ENCODE measurements at regions not wholly inside any gene's neighbourhood (a gene's known extent, or its start where the extent isn't known, plus 50 kb on each side); places are given as distances from the start of the nearest gene placed in this dataset.

DNA sequence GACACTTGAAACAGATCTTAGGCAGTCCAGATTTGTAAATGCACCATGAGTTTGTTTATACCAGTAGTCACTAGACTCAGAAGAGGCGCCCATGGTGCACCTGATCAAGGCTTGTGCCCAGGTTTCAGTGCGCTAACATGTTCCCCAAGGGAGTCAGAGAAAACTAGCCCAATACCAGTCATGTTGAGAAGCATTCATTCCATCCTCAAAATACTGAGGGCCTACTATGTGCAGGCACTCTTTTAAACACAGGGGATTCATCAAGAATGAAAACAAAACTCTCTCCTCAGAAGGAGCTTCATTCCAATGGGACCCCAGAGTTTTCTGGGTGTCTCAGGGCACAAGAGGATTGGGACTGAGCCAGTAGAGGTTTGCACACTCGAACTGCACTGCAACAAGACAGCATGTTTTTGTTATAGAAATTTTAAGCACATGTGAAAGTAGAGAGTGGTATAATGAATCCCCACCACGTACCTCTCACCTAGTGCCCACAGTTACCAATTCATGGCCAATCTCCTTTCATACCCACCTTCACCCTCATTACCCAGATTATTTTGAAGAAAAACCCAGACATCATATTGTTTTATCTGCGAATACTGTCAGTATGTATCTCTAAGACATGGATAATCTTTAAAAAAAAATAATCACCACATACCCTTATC, 55.0 kb upstream of the ARID5B start:
- H3K27ac ChIP-seq (ENCODE audit: control insufficient read depth, insufficient read depth, low read length) = no peak overlapping the region
- H4K20me1 ChIP-seq (ENCODE audit: control insufficient read depth, extremely low read depth, insufficient read depth, low read length) = no peaks in the 10 kb centered on the region
- no peak overlapping the region for H3K4me2 ChIP-seq (ENCODE audit: control insufficient read depth, extremely low read depth, insufficient read depth, low read depth, low read length)
- H3K9me3 ChIP-seq (ENCODE audit: control insufficient read depth, low read depth, low read length) = no peaks in the 10 kb centered on the region
- no peaks in the 10 kb centered on the region for H3K27me3 ChIP-seq (ENCODE audit: control insufficient read depth, extremely low read depth, insufficient read depth, low read length)
- no peaks in the 10 kb centered on the region for H3K9me1 ChIP-seq (ENCODE audit: control insufficient read depth, extremely low read depth, insufficient read depth, low read length)
- dilution Hi-C loops (cut with MboI; ENCODE audit: extremely low pct_ligation_motif_present, low sequenced_read_pairs) = no loop called here
- H3K36me3 ChIP-seq (ENCODE audit: control insufficient read depth in 2 of 2, extremely low read depth in 1 of 2, insufficient read depth in 2 of 2, low read length in 2 of 2) = no peaks in the 10 kb centered on the region
- H3K79me2 ChIP-seq (ENCODE audit: control insufficient read depth, insufficient read depth, low read length) = no peaks in the 10 kb centered on the region
- no peak overlapping the region for H2AFZ ChIP-seq (ENCODE audit: control insufficient read depth, low read length)
- DNase-seq (ENCODE audit: low read depth, low spot score) (no peak), FAIRE-seq (no peak)
- TF ChIP-seq, protein P1, sequence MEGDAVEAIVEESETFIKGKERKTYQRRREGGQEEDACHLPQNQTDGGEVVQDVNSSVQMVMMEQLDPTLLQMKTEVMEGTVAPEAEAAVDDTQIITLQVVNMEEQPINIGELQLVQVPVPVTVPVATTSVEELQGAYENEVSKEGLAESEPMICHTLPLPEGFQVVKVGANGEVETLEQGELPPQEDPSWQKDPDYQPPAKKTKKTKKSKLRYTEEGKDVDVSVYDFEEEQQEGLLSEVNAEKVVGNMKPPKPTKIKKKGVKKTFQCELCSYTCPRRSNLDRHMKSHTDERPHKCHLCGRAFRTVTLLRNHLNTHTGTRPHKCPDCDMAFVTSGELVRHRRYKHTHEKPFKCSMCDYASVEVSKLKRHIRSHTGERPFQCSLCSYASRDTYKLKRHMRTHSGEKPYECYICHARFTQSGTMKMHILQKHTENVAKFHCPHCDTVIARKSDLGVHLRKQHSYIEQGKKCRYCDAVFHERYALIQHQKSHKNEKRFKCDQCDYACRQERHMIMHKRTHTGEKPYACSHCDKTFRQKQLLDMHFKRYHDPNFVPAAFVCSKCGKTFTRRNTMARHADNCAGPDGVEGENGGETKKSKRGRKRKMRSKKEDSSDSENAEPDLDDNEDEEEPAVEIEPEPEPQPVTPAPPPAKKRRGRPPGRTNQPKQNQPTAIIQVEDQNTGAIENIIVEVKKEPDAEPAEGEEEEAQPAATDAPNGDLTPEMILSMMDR (optimal IDR thresholded peaks at IDR 0.05 in 1 of 3, IDR thresholded peaks at IDR 0.05 in 1 of 3, conservative IDR thresholded peaks at IDR 0.05 in 1 of 3; ENCODE audit: extremely low read depth in 1 of 3, insufficient read depth in 2 of 3, low read length in 3 of 3) = no peak
- TF ChIP-seq EZH2 (IDR thresholded peaks at IDR 0.05; ENCODE audit: low read length) = no peak
- no peak overlapping the region for H3K9ac ChIP-seq (ENCODE audit: control insufficient read depth, extremely low read depth, insufficient read depth, low read length)
- H3K4me3 ChIP-seq (ENCODE audit: control insufficient read depth in 2 of 3, extremely low read depth in 1 of 3, insufficient read depth in 2 of 3, low read depth in 1 of 3, low read length in 3 of 3) = no peak overlapping the region
- H3K4me1 ChIP-seq (ENCODE audit: control insufficient read depth, extremely low read depth, insufficient read depth, low read length) = peaks cover 18% of the 10 kb centered on the region

DNA sequence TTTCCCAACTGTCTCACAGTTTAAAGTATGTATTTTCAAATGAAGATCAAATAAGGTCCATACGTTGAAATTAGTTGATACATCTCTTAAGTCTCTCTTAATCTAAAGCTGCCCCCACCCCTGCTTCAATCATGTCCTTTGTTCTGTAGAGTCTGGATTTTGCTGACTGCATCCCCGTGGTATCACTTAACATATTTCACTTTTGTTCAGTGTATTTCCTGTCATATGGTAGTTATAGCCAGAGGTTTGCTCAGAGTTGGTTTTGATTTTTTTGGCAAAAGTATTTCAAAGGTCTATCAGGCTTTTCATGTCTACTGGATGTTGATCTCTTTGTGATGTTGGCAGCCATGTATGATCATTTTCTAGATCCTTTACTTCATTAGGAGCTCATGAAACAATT, 54.4 kb upstream of the ARID5B start:
- no peaks in the 10 kb centered on the region for H3K79me2 ChIP-seq (ENCODE audit: control insufficient read depth, insufficient read depth, low read length)
- no peaks in the 10 kb centered on the region for H3K9me1 ChIP-seq (ENCODE audit: control insufficient read depth, extremely low read depth, insufficient read depth, low read length)
- no peak for DNase-seq (ENCODE audit: low read depth, low spot score)
- no peak overlapping the region for H3K9ac ChIP-seq (ENCODE audit: control insufficient read depth, extremely low read depth, insufficient read depth, low read length)
- dilution Hi-C loops (cut with MboI; ENCODE audit: extremely low pct_ligation_motif_present, low sequenced_read_pairs) = no loop called here
- no peak for TF ChIP-seq EZH2 (IDR thresholded peaks at IDR 0.05; ENCODE audit: low read length)
- TF ChIP-seq, protein P1 (optimal IDR thresholded peaks at IDR 0.05 in 1 of 3, IDR thresholded peaks at IDR 0.05 in 1 of 3, conservative IDR thresholded peaks at IDR 0.05 in 1 of 3; ENCODE audit: extremely low read depth in 1 of 3, insufficient read depth in 2 of 3, low read length in 3 of 3) = no peak
- H4K20me1 ChIP-seq (ENCODE audit: control insufficient read depth, extremely low read depth, insufficient read depth, low read length) = no peaks in the 10 kb centered on the region
- H3K4me1 ChIP-seq (ENCODE audit: control insufficient read depth, extremely low read depth, insufficient read depth, low read length) = peaks cover 17% of the 10 kb centered on the region
- H3K4me2 ChIP-seq (ENCODE audit: control insufficient read depth, extremely low read depth, insufficient read depth, low read depth, low read length) = no peak overlapping the region
- H2AFZ ChIP-seq (ENCODE audit: control insufficient read depth, low read length) = no peak overlapping the region
- no peak for FAIRE-seq
- no peak overlapping the region for H3K27ac ChIP-seq (ENCODE audit: control insufficient read depth, insufficient read depth, low read length)
- no peaks in the 10 kb centered on the region for H3K27me3 ChIP-seq (ENCODE audit: control insufficient read depth, extremely low read depth, insufficient read depth, low read length)
- no peaks in the 10 kb centered on the region for H3K36me3 ChIP-seq (ENCODE audit: control insufficient read depth in 2 of 2, extremely low read depth in 1 of 2, insufficient read depth in 2 of 2, low read length in 2 of 2)
- H3K4me3 ChIP-seq (ENCODE audit: control insufficient read depth in 2 of 3, extremely low read depth in 1 of 3, insufficient read depth in 2 of 3, low read depth in 1 of 3, low read length in 3 of 3) = no peak overlapping the region
- no peaks in the 10 kb centered on the region for H3K9me3 ChIP-seq (ENCODE audit: control insufficient read depth, low read depth, low read length)
